GM19397 (cell line): ENCODE measurements at regions not wholly inside any gene's neighbourhood (a gene's known extent, or its start where the extent isn't known, plus 50 kb on each side); places are given as distances from the start of the nearest gene placed in this dataset.

Experiments
- ATAC-seq: cut with Tn5 transposase; IDR thresholded peaks from one replicate; pipeline ENCODE4 v1.9.1; 2021; ENCODE audit warnings: mild to moderate bottlenecking, moderate library complexity; ENCODE audit not compliant: unreplicated experiment

- no peak for ATAC-seq
Observed at GRCh38 chr3:59424268-59425010, 374.6 kb upstream of the CFAP20DC start.

- ATAC-seq, result no peak
Observed at GRCh38 chr3:59423707-59424106, 373.9 kb upstream of the CFAP20DC start.

GRCh38 chr3:59422312-59422711 is 372.5 kb upstream of the CFAP20DC start:
- ATAC-seq, result no peak

- ATAC-seq, result no peak
Observed at GRCh38 chr3:59418836-59419235, 369.0 kb upstream of the CFAP20DC start.

GRCh38 chr3:59412516-59412915 is 362.7 kb upstream of the CFAP20DC start:
- ATAC-seq, result no peak

- no peak for ATAC-seq
Observed at GRCh38 chr3:59411694-59412093, 361.9 kb upstream of the CFAP20DC start.

GRCh38 chr3:59411186-59411585 is 361.4 kb upstream of the CFAP20DC start:
- no peak for ATAC-seq

GRCh38 chr3:59408047-59408624 is 358.3 kb upstream of the CFAP20DC start:
- peak; percentile 54 for ATAC-seq

- ATAC-seq, result no peak
Observed at GRCh38 chr3:59407425-59407824, 357.6 kb upstream of the CFAP20DC start.

- peak; percentile 69 for ATAC-seq
Observed at GRCh38 chr3:59406943-59407342, 357.1 kb upstream of the CFAP20DC start.

- no peak for ATAC-seq
Observed at GRCh38 chr3:59404851-59405250, 355.0 kb upstream of the CFAP20DC start.

- no peak for ATAC-seq
Observed at GRCh38 chr3:59404064-59404463, 354.2 kb upstream of the CFAP20DC start.

- ATAC-seq, result no peak
Observed at GRCh38 chr3:59401924-59402323, 352.1 kb upstream of the CFAP20DC start.

GRCh38 chr3:59392116-59392515 is 342.3 kb upstream of the CFAP20DC start:
- no peak for ATAC-seq

- no peak for ATAC-seq
Observed at GRCh38 chr3:59391131-59391530, 341.3 kb upstream of the CFAP20DC start.

- ATAC-seq, result no peak
Observed at GRCh38 chr3:59388555-59389270, 338.9 kb upstream of the CFAP20DC start.

GRCh38 chr3:59386165-59386564 is 336.3 kb upstream of the CFAP20DC start:
- ATAC-seq, result peak; percentile 72

GRCh38 chr3:59385547-59385946 is 335.7 kb upstream of the CFAP20DC start:
- ATAC-seq, result no peak

- ATAC-seq, result peak; percentile 50
Observed at GRCh38 chr3:59381282-59381681, 331.5 kb upstream of the CFAP20DC start.

- no peak for ATAC-seq
Observed at GRCh38 chr3:59380146-59380545, 330.3 kb upstream of the CFAP20DC start.

GRCh38 chr3:59374818-59375211 is 325.0 kb upstream of the CFAP20DC start:
- peak; percentile 99 for ATAC-seq
